GM18868 (cell line): ENCODE measurements at regions not wholly inside any gene's neighbourhood (a gene's known extent, or its start where the extent isn't known, plus 50 kb on each side); places are given as distances from the start of the nearest gene placed in this dataset.

Source experiments
- ATAC-seq: cut with Tn5 transposase; IDR thresholded peaks from one replicate; pipeline ENCODE4 v1.9.1; 2021; ENCODE audit warnings: mild to moderate bottlenecking, moderate library complexity; ENCODE audit not compliant: unreplicated experiment

DNA sequence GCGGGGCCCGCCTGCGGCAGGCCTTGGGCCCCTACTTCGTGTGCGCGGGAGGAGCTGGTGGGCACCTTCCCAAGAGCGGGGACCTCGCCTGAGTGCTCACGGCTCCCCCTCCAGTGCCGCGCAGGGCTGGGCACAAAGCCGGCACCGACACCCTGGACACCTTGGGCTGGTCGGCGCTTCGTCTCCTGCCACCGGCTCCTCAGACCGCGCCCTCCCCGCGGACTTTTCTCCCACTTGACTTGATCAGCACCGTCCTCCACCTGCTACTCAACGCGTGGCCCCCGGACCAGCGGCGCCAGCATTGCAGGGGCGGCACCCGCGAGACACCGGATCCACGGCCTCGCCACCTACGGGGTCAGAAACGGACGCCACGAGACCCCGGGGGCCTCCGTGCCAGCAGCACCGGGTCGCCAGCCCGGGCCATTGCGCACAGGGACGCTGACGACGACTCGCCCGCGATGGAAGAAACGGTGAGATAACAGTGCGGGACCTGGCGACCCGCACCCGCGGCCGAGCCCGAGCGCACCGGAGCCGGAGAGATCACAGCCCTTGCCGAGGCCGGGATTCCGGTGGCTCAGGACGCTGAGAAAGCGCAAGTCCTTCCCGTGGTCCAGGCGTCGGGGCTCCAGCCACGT is 154.2 kb downstream of the DLL1 start:
- ATAC-seq, result no peak

DNA sequence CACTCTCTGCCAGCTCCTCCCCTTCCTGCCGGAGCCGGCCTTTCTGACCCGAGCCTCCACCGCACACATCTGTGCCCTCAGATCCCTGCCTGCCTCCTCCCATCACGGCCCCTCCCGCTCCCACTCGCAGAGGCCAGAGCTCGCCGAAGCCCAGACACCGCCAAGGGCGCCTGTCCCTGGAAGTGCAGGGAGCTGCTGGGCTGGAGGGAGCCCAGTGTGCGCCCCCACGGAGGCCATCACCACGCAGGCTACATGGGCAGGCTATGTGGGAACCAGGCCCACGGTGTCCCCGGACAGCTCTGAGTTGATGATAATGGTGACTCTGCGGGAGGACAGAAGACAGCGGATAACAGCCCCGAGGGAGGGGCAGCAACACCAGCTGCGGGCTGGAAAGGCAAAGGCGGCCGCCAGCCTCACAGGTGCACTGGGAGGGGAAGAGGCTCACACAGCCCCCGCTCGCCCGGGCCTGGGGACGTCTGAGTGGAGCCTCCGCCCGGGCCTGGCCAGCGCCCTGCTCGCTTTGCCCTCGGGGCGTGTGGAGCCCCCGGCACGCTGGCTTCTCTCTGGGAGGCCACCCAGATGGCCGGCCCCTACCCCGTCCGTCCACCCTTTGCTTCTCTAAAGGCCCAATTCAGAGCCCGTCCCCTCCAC is 154.9 kb downstream of the DLL1 start:
- no peak for ATAC-seq

DNA sequence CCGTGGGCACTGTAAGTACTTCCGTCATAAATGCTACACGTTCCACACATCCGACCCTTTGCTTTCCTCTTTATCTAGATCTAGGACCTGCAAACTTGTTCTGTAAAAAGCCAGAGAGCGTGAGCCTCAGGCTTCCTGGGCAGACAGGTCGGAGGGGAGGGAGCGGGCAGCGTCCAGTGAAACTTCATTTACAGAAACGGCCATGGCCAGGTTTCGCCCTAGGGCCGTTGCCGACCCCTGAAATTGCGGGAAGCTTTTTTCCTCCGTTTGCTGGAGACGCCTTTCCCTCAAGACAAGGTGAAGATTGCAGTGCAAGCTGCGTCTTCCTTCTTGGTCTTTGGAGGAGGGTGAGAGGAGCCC is 155.4 kb downstream of the DLL1 start:
- ATAC-seq, result no peak

DNA sequence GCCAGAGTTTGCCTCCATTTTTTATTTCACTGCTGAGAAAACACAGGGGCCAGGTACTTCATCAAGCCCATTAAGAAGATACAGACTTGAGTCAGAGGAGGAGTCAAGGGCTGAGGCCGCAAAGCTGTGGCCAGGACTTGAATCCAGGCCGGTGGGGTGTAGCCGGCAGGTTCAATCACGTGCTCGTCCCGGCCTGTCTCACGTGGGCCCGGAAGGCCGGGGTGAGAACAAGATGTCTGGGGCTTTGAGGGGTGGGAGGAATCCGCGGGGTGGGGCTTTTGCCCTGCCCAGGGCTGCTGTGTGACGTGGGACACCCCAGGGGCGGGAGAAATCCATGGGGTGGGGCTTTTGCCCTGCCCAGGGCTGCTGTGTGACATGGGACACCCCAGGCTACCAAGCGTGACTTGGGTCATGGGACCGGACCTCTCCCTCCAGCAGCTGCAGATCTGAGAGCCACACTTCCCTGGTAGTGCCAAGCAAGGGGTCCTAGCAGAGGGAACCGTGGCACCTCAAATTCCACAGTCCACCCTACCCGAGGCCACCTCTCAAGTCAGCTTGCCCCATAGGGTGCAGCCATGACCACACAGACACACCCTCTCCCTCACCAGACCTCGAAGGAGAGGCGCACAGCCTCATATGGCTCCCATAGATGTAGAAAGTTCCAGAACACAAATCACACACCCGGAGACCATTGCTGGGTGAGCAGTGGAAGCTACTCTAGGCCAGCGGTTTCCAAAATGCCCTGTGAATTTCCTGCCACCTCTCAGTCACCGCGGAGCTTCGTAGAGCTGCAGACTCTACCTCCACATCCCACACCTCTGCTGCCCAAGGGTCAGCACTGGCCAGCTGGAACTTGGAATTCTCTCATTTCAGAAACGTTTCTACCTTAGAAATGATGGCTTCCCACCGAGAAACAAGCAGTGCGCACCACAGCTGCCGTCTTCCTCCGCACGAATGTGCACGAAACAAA is 156.1 kb downstream of the DLL1 start:
- ATAC-seq, result no peak

DNA sequence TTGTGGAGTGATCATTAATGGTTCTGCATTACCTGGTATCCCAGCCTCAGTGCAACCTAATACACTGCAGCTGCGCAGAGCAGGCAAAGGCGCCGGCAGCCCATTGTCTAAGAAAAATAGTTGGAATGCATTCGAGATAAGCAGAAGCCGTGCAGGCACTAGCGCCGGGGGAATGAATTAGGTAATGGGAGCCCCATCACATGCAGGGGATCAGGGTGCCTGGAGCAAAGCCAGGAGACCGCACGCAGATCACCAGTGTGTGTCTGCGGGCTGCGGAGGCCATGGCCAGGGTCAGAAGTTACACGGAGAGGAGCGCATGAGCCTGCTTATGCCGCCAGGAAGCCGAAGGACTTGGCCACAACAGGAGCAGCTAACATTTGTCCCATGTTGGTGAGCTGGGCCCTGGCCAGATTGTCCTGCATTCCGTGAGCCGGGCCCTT is 156.8 kb downstream of the DLL1 start:
- ATAC-seq, result no peak

DNA sequence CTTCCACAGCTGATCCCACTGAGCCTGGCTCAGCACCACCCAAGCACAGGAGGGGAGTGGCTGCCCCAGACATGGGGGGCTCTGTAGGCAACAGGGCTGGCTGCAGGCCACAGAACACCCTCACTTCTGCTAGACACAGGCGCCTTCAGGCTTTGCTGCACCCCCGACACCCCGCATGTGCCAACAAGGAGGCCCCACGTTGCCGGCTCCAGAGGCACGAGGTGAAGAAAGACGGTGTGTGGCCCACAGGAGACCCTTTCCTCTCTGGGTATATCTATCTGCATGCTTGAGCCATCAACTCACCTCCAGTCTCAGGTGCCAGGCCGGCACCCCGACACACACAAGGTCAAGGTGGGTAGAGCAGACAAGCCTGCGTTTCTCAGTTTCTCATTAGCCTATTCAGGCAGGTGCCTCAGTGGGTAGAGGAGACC is 158.3 kb downstream of the DLL1 start:
- ATAC-seq, result no peak

DNA sequence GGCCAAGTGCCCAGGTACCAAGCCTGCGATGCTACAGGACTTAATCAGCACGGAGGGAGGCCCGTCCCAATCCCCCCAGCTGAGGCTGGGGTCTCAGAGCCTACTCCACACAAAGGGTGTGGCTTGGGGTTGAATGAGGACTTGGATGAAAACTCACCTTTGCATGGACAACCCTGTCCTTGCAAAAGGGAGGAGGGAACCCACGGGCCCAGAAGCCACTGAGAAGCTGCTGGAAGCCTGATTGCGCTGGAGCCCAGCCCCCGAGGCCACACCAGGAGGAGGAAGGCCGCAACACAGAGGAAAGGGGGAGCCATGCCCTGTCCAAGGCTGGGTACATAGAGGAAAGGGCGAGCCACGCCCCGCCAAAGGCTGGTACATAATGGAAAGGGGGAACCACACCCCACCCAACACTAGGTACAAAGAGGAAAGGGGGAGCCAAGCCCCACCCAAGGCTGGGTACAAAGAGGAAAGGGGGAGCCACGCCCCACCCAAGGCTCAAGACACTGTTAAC is 158.8 kb downstream of the DLL1 start:
- no peak for ATAC-seq

DNA sequence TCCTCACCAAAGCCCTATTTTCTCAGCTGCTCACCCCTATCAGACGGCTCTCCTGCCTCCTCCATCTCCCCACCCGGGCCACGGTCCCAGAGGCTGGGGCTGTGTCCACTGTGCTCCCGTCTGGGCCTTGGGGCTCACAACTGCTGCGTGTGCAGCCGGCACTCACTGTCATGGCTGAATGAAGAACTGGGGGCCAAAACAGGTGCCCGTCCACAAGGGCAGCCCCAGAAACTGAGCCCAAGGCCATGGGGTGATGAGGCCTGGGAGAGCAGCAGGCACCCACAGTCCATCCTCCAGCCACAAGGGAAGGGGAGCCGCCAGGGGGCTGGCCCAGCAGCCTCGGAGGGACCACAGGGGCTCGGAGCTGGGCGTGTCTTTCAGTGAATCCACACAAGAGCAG is 159.5 kb downstream of the DLL1 start:
- no peak for ATAC-seq

DNA sequence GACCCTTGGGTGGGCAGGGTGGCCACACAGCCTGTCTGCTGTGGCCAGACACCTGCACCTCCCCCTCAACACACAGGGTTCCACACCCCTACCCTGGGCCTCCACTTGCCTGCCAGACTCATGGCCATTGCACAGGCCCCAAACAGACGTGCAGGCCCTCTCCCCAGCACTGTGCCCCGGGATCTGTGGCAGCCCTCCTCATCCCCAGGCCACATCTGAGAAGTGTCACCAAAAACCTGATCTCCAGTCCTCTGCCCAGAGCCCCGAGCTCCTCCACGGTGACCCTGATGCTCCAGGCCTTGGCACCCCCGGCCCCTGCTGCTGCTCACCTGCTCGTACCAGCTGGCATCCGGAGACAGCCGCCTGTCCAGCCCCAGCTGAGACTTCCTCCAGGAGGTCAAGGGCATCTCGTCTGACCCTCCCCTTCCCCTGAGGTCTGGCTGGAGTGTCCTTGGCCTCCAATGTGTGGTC is 160.1 kb downstream of the DLL1 start:
- ATAC-seq, result no peak

DNA sequence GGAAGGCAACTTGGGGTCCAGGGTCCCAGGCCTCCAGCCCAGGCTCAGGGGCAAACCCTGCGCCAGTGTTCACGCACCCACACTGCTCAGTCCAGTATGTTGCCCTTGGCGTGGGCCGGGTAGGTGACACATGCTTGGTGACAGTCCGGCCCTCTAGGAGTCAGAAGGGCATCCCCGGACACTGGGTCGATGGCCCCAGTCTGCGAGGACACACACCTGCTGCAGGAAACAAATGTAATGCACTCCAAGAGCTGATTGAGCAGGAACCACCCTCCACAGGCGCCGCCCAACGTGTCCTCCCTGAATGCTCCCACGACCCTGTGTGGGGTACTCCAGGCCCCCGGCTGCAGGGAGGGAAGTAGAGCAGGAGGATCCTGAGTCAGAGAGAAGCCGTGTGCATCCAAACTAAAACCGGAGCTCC is 160.7 kb downstream of the DLL1 start:
- ATAC-seq, result no peak

DNA sequence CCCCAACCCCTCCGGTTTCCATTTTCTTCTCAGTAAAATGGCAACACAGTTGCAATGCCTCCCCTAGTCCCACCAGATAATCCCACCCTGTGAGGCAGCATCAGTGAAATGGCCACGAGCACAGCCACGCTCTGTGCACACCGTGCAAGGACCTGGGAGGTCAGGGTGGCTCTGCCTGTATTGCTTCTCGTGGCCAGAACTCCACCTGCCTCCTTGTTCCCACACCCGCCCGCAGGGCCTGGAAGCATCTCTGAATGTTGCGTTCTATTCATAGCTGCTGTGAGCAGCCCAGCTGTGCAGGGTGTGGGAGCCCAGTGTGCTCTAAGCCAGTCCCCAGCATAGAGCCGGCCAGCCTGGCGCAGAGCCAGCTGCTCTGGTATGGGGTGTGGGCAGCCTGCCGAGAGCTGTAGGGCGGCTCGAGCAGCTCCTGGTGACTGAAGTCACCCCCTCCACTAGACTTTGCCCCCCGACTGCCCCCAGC is 161.1 kb downstream of the DLL1 start:
- ATAC-seq, result no peak

DNA sequence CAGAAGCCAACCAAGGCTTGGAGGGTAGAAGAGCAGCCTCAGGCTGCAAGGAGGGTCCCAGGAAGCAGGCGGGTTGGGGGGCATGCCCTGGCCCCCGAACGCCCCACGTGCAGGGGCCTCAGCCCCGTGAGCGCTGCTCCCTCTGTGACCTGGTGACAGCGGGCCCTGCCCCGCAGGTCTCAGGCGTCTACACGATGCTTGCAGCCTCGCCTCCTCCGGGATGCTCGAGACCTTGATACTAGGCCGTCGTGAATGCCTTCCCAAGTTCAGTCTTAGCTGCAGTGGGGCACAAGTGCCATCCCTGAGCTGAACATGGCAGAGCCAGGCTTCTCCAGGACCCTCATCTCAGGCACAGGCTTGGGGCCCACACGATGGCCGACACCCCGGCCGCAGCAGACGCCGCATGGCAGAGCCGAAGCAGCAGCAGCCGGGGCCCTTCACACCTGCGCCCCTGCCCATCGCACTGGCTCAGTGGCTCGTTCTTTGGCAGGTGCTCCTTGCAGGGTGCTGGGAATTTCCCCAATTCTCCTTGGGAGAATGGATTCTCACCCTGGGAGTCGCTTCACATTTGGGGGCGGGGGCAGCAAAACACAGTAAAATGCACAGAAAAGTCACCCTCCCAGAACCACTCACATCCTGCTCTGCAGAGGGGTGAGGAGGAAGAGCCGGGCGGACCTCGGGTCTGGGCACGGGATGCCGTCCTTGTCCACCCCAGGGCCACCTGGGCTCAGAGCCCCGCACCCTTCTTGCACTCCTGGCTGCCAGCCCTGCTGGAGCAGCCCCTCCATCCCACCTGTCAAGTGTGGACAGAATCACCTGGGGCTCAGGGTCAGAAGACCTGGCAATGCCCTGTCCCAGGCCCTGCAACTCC is 161.8 kb downstream of the DLL1 start:
- ATAC-seq, result no peak

DNA sequence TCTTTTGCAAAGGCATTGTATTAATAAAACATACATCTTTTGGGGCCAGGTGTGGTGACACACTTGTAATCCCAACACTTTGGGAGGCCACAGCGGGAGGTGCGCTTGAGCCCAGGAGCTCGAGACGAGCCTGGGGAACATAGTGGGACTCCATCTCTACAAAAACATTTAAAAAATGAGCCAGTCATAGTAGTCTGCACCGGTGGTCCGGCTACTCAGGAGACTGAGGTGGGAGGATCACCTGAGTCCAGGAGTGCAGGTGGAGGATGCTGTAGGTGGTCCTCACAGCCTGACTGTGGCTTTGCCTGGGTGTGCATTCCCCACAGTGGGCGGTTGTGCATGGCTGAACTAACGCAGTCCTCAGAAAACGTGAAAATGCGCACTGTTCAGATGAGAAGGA is 162.5 kb downstream of the DLL1 start:
- ATAC-seq, result no peak

DNA sequence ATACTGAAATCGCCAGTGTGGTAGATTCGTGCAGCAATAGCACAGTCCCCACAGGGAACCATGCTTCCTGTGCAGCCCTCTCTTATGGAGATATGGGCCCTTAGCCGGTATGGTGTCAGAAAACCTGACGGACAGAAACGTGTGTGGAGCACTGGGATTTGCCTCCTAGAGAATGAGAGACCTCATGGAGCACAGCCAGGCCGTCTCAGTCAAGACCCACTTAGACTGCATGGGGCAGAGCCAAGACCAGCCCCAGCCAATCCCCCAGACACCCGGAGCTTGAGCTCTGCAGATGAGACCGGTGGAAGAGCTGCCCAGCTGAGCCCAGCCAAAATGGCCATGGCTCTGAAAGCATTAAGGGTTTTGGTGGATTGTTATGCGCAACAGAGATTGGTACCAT is 163.7 kb downstream of the DLL1 start:
- no peak for ATAC-seq

DNA sequence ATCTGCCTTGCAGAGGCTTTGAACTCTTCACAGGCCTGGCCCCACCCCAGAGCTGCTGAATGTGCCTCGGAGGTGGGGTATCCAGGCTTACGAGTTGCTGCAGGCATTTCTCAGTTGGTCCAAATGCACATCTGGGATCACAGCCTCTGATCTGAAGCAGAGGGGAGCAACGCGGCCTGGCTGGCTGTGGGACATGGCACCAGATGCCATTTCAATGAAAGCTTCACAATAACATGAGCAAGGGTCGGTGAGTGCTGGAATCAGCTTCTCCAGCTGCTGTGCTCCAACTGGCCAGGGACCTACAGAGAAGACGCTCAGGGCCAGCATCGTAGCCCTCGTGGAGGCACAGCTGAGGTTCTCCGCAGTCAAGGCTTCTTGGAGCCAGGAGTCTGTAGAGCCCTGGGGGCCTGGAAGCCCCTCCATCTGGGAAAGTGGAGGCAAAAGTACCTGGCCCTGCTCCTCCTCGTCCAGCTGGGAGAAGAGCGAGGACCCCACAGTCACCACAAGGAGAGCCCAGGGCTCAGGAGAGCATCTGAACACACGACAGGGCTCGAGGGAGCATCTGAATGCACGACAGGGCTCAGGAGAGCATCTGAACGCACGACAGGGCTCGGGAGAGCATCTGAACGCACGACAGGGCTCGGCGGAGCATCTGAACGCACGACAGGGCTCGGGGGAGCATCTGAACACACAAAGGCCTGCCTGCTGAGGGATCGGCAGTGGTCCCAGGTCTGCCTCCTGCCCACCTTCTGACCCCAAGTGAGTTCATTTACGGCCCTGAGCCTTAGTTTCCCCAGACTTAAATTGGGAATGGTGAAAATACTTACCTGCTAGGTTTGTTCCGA is 165.2 kb downstream of the DLL1 start:
- no peak for ATAC-seq

DNA sequence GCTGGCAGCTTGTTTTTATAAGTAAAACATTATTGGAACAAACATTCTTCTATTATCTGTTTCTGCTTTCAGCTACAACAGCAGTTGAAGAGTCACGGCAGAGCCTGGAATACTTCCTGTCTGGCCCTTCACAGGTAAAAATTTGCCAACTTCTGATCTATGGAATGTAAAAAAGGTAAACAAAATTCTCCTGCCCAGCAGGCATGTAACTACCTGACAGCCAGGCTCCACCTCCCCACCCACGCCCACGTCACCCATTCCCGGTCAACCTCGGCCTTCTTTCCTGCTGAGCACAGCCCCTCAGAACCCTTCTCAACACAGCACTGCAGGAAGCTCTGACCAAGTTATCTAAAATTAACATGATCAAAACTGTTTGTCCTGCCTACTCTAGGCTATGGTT is 166.0 kb downstream of the DLL1 start:
- no peak for ATAC-seq

DNA sequence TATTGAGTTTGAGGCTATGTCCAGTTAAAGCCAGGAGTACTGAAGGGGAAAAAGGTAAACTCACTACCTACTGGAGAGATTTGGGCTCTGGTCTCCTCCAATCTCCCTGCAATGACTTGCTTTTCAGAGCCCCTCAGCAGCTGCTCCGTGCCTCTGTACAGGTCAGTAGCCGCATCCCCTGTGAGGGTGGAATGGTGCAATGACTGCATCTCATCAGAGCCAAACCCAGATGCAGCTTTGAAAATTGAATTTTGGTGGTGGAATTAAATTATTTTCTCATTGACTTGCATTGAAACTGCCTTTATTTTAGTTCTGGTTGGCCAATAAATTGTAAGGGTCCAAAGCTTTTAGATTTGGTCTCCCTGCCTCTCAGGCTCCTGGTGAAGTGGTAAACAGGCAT is 166.7 kb downstream of the DLL1 start:
- no peak for ATAC-seq

DNA sequence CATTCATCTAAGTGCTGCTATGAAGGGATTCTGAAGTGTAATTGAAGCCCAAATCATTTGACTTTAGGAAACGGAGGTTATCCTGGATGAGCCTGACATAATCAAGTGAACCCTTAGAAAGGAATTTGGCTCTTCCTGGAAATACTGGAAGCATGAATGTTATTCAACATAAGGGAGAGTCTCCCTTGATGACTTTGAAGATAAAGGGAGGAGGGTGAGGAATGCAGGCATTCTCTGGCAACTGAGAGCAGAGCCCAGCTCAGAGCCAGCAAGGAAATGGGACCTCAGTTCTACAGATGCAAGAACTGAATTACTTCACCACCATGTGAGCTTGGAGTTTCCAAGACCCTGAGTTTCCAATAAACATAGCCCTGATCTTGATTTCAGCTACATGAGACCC is 168.2 kb downstream of the DLL1 start:
- ATAC-seq, result no peak
